ENCODE measurements at regions not wholly inside any gene's neighbourhood (a gene's known extent, or its start where the extent isn't known, plus 50 kb on each side); places are given as distances from the start of the nearest gene placed in this dataset.

DNA sequence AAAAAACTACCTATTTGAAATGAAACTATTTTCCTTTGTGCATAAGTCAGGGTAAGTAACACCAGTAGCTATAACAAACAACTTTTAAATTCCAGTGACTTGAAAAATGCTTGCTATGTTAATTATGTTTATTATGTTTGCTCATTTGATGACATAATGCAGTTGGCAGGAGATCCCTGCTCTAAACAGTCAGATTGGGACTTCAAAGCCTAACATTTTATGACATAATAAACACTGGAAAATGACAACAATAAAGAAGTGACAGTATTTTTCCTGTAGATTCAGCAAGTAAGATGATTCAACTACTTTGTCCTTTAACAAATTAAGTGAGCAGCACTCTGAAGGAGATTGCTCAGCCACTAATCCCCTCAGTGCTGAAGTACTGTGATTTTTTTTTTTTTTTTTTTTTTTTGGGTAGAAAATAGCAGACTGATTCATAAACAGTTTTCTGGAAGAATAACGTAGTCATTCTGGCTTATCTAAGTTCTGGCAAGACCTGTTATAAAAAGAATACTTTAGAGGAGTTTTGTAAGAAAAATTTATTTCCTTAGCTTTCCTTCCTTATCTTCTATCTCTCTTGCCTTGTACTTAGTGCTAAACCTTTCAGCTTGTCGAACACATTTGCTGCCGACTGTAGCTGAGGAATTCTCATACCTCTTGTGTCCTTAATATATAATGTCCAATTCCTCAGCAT is 207.2 kb downstream of the PTGER3 start:
- TF ChIP-seq, protein P1, sequence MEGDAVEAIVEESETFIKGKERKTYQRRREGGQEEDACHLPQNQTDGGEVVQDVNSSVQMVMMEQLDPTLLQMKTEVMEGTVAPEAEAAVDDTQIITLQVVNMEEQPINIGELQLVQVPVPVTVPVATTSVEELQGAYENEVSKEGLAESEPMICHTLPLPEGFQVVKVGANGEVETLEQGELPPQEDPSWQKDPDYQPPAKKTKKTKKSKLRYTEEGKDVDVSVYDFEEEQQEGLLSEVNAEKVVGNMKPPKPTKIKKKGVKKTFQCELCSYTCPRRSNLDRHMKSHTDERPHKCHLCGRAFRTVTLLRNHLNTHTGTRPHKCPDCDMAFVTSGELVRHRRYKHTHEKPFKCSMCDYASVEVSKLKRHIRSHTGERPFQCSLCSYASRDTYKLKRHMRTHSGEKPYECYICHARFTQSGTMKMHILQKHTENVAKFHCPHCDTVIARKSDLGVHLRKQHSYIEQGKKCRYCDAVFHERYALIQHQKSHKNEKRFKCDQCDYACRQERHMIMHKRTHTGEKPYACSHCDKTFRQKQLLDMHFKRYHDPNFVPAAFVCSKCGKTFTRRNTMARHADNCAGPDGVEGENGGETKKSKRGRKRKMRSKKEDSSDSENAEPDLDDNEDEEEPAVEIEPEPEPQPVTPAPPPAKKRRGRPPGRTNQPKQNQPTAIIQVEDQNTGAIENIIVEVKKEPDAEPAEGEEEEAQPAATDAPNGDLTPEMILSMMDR (optimal IDR thresholded peaks at IDR 0.05 in 1 of 3, IDR thresholded peaks at IDR 0.05 in 1 of 3, conservative IDR thresholded peaks at IDR 0.05 in 1 of 3; ENCODE audit: extremely low read depth in 1 of 3, insufficient read depth in 2 of 3, low read length in 3 of 3) = no peak
- no peak for TF ChIP-seq EZH2 (IDR thresholded peaks at IDR 0.05; ENCODE audit: low read length)
